HCT116 (cell line): ENCODE measurements at regions not wholly inside any gene's neighbourhood (a gene's known extent, or its start where the extent isn't known, plus 50 kb on each side); places are given as distances from the start of the nearest gene placed in this dataset.

Source experiments
- CEBPB ChIP-seq: IDR thresholded peaks from 2 replicates; pipeline ENCODE4 v1.6.1; 2012; ENCODE audit warnings: low read depth
- ELF1 ChIP-seq: IDR thresholded peaks from 2 replicates; pipeline ENCODE4 v1.6.1; 2012; ENCODE audit warnings: low read depth, borderline replicate concordance
- EZH2 ChIP-seq: fragments of 200-600 bp; sonication (generic); IDR thresholded peaks from 2 replicates; pipeline ENCODE4 v1.6.1; 2017; ENCODE audit warnings: antibody characterized with exemption, mixed run types
- EZH2phosphoT487 ChIP-seq: fragments of 200-600 bp; IDR thresholded peaks from 2 replicates; pipeline ENCODE4 v1.6.1; 2018; ENCODE audit warnings: antibody characterized with exemption, borderline replicate concordance
- JUND ChIP-seq: IDR thresholded peaks from 2 replicates; pipeline ENCODE4 v1.6.1; 2012
- POLR2A ChIP-seq: IDR thresholded peaks from 2 replicates; pipeline ENCODE4 v1.7.0; 2011; ENCODE audit warnings: borderline replicate concordance; ENCODE audit not compliant: insufficient read depth, insufficient read length; ENCODE audit errors: extremely low read depth
- POLR2AphosphoS5 ChIP-seq: IDR thresholded peaks from 2 replicates; pipeline ENCODE4 v1.6.1; 2011; ENCODE audit warnings: mild to moderate bottlenecking, low read depth, low read length, moderate library complexity
- RAD21 ChIP-seq: IDR thresholded peaks from 2 replicates; pipeline ENCODE4 v1.6.1; 2012; ENCODE audit warnings: low read depth, mild to moderate bottlenecking
- TCF7L2 ChIP-seq: IDR thresholded peaks from 2 replicates; pipeline ENCODE4 v1.7.0; 2011; ENCODE audit warnings: borderline replicate concordance, inconsistent platforms; ENCODE audit not compliant: insufficient read depth, insufficient read length; ENCODE audit errors: extremely low read depth
- ZNF274 ChIP-seq: fragments of 200-500 bp; sonication (Bioruptor generic); IDR thresholded peaks from 2 replicates; pipeline ENCODE4 v1.6.1; 2014; ENCODE audit warnings: mild to moderate bottlenecking, low read depth, low read length, inconsistent platforms
- TF ChIP-seq, protein P1 (sequence below), 3 experiments: fragments of 200-600 bp in 1 of 3; sonication (generic) in 1 of 3; IDR thresholded peaks in 2 of 3; conservative IDR thresholded peaks in 1 of 3; 2 replicates each; pipeline ENCODE4 v1.5.1; 2012 to 2017; ENCODE audit warnings: low read depth in 2 of 3, low read length in 2 of 3, antibody characterized with exemption in 1 of 3, borderline replicate concordance in 1 of 3, control low read depth in 1 of 3, mild to moderate bottlenecking in 1 of 3, mixed read lengths in 1 of 3, mixed run types in 1 of 3, moderate library complexity in 1 of 3; ENCODE audit not compliant: insufficient read depth in 1 of 3
- TF ChIP-seq, protein P2 (sequence below): IDR thresholded peaks from 2 replicates; pipeline ENCODE4 v1.6.1; 2012
- TF ChIP-seq, protein P3 (sequence below): IDR thresholded peaks from 2 replicates; pipeline ENCODE4 v1.6.1; 2012

DNA sequence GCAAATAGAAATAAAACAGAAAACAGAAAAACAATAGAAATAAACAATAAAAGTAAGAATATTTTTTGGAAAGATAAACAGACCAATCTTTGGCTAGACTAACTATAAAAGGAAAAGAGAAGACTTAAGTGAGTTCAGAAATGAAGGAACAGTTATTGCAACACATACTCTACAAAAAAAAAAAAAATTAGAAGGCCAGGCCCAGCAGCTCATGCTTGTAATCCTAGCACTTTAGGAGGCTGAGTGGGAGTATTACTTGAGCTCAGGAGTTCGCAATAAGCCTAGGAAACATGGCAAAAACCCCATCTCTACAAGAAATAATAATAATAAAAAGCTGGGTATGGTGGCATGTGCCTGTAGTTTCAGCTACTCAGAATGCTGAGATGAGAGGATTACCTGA lies 336.7 kb downstream of the DTHD1 start:
- TF ChIP-seq, protein P1, sequence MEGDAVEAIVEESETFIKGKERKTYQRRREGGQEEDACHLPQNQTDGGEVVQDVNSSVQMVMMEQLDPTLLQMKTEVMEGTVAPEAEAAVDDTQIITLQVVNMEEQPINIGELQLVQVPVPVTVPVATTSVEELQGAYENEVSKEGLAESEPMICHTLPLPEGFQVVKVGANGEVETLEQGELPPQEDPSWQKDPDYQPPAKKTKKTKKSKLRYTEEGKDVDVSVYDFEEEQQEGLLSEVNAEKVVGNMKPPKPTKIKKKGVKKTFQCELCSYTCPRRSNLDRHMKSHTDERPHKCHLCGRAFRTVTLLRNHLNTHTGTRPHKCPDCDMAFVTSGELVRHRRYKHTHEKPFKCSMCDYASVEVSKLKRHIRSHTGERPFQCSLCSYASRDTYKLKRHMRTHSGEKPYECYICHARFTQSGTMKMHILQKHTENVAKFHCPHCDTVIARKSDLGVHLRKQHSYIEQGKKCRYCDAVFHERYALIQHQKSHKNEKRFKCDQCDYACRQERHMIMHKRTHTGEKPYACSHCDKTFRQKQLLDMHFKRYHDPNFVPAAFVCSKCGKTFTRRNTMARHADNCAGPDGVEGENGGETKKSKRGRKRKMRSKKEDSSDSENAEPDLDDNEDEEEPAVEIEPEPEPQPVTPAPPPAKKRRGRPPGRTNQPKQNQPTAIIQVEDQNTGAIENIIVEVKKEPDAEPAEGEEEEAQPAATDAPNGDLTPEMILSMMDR (IDR thresholded peaks at IDR 0.05 in 2 of 3, conservative IDR thresholded peaks at IDR 0.05 in 1 of 3; ENCODE audit: borderline replicate concordance in 1 of 3, insufficient read depth in 1 of 3, low read depth in 2 of 3, low read length in 2 of 3), result no peak
- TF ChIP-seq JUND (no peak), EZH2 (no peak), POLR2A (no peak), TCF7L2 (no peak), EZH2phosphoT487 (no peak), CEBPB (no peak), POLR2AphosphoS5 (no peak), RAD21 (no peak), ZNF274 (no peak), ELF1 (no peak)
- TF ChIP-seq, protein P2, sequence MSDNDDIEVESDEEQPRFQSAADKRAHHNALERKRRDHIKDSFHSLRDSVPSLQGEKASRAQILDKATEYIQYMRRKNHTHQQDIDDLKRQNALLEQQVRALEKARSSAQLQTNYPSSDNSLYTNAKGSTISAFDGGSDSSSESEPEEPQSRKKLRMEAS, result no peak
- TF ChIP-seq, protein P3, sequence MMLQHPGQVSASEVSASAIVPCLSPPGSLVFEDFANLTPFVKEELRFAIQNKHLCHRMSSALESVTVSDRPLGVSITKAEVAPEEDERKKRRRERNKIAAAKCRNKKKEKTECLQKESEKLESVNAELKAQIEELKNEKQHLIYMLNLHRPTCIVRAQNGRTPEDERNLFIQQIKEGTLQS, result no peak
